GM12864 (cell line): ENCODE measurements at regions not wholly inside any gene's neighbourhood (a gene's known extent, or its start where the extent isn't known, plus 50 kb on each side); places are given as distances from the start of the nearest gene placed in this dataset.

Source experiments
- DNase-seq: peaks from one replicate; pipeline ENCODE4 v3.0.0-alpha.2; 2011; ENCODE audit warnings: low read depth
- H3K4me3 ChIP-seq: 2 replicates; pipeline ENCODE4 v1.5.1; 2011; ENCODE audit warnings: mild to moderate bottlenecking, low read depth, low read length, control low read depth
- TF ChIP-seq, protein P1 (sequence below): IDR thresholded peaks from 2 replicates; pipeline ENCODE4 v1.5.1; 2011; ENCODE audit warnings: low read depth, mild to moderate bottlenecking, moderate library complexity, low read length, control low read depth, inconsistent platforms; ENCODE audit errors: missing control alignments

DNA sequence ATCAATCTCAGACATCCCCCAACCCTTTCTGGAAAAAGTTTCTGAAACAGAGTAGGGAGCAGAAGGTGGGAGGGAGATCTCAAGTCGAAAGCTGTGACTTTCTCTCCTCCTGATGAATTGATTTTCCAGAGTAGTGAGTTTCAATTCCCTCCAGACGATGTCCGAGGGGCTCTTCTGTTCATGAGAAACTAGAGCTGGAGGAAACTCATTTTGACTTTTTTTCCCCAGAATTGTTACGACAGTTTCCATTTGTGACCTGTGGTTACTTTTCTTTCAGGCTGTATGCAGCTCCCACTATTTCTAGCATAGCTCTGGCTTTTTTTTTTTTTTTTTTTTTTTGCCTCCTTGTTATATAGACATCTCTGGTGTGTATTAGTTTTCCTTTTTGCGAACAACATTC lies 422.1 kb upstream of the SALL1 start:
- H3K4me3 ChIP-seq = no peak overlapping the region
- no peak for DNase-seq
- TF ChIP-seq, protein P1, sequence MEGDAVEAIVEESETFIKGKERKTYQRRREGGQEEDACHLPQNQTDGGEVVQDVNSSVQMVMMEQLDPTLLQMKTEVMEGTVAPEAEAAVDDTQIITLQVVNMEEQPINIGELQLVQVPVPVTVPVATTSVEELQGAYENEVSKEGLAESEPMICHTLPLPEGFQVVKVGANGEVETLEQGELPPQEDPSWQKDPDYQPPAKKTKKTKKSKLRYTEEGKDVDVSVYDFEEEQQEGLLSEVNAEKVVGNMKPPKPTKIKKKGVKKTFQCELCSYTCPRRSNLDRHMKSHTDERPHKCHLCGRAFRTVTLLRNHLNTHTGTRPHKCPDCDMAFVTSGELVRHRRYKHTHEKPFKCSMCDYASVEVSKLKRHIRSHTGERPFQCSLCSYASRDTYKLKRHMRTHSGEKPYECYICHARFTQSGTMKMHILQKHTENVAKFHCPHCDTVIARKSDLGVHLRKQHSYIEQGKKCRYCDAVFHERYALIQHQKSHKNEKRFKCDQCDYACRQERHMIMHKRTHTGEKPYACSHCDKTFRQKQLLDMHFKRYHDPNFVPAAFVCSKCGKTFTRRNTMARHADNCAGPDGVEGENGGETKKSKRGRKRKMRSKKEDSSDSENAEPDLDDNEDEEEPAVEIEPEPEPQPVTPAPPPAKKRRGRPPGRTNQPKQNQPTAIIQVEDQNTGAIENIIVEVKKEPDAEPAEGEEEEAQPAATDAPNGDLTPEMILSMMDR = no peak

DNA sequence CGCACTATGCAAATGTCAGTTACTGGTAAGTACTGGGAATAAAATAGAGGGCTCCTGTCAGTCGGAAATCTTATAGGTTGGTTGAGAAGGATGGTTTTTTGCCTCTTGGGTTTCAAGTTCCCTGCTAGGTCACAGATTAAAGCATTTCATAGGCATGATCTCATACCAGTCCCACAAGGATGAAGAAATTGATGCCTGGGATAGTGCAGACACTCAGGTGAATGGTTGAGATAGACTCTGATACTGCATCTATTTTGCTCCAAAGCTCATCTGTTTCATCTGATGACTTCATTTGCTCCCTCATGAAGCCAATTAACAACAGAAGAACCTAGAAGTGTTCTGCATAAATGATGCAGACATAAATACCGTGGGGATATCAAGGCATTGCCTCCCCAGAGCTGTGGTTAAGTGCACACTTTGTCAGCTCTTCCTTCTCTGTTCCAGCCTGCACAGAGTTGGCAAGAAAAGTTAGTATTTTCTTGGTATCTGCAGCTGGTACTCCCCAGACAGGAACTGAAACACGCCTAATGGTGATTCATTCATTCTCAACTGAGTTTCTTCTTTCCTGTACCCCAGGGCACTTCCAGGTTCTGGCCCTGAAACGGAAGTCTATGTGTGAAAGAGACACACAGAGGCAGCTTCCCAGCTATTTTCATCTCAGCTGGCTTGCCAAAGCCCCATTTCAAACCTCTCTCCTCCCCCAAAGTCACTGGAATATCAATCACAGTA lies 418.3 kb upstream of the SALL1 start:
- no peak overlapping the region for H3K4me3 ChIP-seq
- TF ChIP-seq, protein P1 = no peak
- no peak for DNase-seq

DNA sequence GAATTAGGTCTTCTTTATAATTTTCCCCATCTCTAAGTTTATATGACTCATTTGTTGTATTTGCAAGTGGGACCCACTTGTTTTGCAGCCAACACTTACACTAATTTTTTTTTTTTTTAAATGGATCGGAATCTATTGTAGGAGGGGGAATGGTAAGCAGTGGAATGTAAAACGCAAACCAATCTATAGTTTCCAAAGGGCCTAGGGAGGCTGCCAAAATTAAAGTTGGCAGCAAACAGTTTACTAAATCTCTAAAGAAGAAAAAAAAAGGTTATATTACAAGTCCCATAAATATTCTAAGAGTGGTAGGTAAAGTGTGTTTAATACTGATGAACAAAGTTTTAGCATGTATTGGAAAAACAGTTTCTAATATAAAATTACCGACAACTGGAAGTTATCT lies 416.8 kb upstream of the SALL1 start:
- TF ChIP-seq, protein P1 = no peak

DNA sequence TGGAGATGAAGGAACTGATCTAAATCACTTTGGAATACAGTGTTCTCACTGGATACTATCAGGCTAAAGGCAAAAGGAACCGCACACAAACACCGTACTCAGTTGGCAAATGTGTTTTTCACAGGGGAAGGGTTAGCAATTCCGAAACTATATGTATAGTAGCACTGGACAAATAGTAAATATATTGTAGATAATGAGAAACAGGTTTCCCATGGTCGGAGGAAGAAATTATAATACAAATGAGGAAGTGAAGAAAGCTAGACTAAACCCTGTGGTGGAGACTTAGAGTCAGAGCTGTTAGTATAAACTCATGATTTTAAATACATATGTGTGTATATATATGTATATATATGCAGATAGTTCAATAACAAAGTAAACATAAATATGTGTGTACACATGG lies 414.1 kb upstream of the SALL1 start:
- TF ChIP-seq, protein P1 = no peak
- H3K4me3 ChIP-seq = no peak overlapping the region
- DNase-seq = no peak

More for the DNA sequence above, 416.8 kb upstream of the SALL1 start:
- DNase-seq = no peak
- H3K4me3 ChIP-seq = no peak overlapping the region

DNA sequence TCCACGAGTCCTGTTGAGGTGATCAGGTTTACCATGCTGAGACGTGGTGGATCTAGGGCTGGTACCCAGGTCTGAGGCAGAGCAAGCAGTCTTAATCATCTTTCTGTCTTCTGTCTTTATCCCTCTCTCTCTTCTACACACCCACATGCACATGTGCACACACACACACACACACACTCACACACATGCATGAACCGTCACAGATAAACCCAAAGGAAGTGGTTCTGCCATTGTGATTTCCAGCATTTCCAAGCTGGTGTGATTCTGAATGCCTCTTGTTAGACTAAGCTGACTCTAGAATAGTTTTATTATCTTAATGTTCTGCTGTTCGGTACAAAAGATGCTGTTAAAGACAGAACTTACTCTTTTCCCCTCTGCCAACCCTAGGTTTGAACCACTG lies 411.8 kb upstream of the SALL1 start:
- TF ChIP-seq, protein P1 = no peak
- no peak for DNase-seq

DNA sequence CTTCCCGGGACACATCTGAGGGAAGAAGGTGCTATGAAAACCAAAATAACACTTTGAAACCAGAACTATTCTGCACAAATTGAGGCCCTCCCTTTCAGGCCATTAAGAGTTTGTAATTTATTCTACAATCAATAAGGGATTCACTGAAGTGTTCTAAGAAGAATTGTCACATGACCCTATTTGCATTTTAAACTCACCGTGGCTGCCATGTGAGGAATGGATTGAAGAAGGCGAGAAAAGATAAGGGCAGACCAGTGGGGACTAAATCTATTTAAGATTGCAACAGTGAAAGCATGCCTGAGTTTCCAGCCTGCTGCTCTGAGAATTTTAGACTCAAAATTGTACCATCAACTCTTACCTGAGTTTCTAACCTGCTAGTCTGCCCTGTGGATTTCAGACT lies 408.8 kb upstream of the SALL1 start:
- H3K4me3 ChIP-seq = no peak overlapping the region
- TF ChIP-seq, protein P1 = no peak
- DNase-seq = no peak

More for the DNA sequence above, 411.8 kb upstream of the SALL1 start:
- H3K4me3 ChIP-seq = no peak overlapping the region

DNA sequence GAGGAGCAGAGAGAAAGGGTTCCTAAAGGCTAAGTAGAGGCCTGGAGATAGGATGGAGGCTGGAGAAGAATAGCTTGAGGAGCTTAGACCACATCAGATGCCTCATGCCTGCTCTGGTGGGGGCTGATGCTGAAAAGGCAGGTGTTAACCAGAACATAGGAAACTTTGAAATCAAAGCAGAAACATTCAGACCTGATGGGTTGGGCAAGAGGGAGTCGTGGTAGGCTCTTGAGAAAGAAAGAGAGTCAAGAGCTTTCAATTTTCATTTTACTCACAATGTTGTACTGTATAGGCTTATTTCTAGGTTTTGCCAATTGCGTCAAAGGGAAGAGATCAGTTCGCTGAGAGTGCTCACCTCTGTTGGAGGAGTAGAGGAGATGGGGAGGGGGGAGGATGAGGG lies 406.6 kb upstream of the SALL1 start:
- no peak for DNase-seq
- H3K4me3 ChIP-seq = no peak overlapping the region
- TF ChIP-seq, protein P1 = no peak
